HepG2 (cell line): ENCODE measurements at regions not wholly inside any gene's neighbourhood (a gene's known extent, or its start where the extent isn't known, plus 50 kb on each side); places are given as distances from the start of the nearest gene placed in this dataset.

ENCODE experiments used
- CTCF ChIP-seq: sonication (generic); formaldehyde crosslinking; IDR thresholded peaks from 2 replicates; pipeline ENCODE4 v1.5.0; 2020; ENCODE audit warnings: mild to moderate bottlenecking, missing genetic modification reagents, moderate library complexity
- ZBTB4 ChIP-seq: sonication (generic); formaldehyde crosslinking; IDR thresholded peaks from 2 replicates; pipeline ENCODE4 v1.4.0; 2020; ENCODE audit warnings: missing genetic modification reagents, mild to moderate bottlenecking, borderline replicate concordance
- ZNF274 ChIP-seq: sonication (generic); formaldehyde crosslinking; IDR thresholded peaks from 2 replicates; pipeline ENCODE4 v1.5.1; 2020; ENCODE audit warnings: mild to moderate bottlenecking, missing genetic modification reagents

- TF ChIP-seq CTCF, result no peak
- TF ChIP-seq ZNF274 (CRISPR knock-in tag), result no peak
- no peak for TF ChIP-seq ZBTB4 (CRISPR knock-in tag)
Observed at GRCh38 chr19:31098836-31099235, 250.4 kb downstream of the TSHZ3 start.
